C1 segment of cervical spinal cord (tissue), 14 donors: ENCODE measurements at regions not wholly inside any gene's neighbourhood (a gene's known extent, or its start where the extent isn't known, plus 50 kb on each side); places are given as distances from the start of the nearest gene placed in this dataset.
"Not testable (repeated sequence)": the region's sequence is repeated elsewhere in the genome, so short reads cannot be mapped to it uniquely, and the experiment has no call there.

ENCODE experiments used
- DNase-seq, 14 donors: peaks; one replicate each; lab custom pipeline; 2025; lab: John Stamatoyannopoulos, UW

DNA sequence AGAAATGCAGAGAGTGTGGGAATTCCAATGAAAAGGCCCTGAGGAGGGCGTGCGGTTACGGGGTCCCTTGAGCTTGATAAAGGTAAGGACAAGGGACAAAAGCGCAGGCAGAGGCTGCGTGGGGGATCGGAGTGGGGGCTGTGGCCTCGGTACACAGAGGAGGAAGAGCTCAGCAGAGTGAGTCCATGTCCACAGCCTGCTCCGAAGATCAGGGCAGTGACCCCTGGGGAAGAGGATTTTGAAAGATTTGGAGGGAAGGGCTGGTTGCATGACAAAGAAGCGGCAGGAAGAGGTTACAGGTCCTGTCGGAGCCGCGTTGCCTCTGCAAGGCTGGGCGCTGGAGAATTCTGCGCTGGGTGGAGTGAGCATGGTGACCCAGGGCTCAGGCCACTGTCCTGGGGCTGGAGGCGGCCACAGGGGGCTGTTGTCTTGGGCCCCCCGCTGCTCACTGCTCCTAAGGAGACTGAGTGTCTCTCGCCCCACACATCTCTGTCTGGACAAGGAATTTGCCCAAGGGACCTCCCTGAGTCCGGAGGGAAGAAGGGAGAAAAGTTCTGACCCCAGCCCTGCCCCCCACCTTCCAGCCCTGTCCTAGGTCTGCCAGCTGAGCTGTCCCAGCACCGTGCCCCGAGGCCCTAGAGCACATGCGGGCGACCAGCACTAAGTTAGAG is 69.8 kb upstream of the INSIG1 start:
- DNase-seq, result no peak

DNA sequence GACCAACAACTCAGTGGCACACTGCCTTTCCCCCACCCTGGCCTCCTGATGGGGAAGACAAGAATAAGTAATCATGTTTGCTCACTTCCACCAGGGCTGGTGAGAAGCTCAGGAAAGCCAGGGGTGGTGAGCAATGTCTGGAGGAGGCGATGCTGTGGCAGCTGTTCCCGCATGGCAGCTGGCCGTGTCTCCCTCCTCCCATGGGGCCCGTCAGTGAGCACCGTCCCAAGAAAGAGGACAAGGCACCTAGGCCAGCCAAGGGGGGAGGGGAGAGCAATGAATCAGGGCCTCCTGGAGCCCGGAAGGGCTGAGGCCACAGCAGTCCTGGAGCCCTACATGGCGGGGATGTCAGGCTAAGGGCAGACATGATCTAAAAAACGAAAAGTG is 69.2 kb upstream of the INSIG1 start:
- DNase-seq, result no peak

GRCh38 chr7:155228894-155229293 is 68.8 kb upstream of the INSIG1 start:
- DNase-seq, result no peak

- DNase-seq, result no peak
Observed at GRCh38 chr7:155229548-155230168, 68.0 kb upstream of the INSIG1 start.

- peak in 10 of 14 donors; percentile 9 to 81 (median 46) for DNase-seq
Observed at GRCh38 chr7:155230169-155230593, 67.5 kb upstream of the INSIG1 start.

DNA sequence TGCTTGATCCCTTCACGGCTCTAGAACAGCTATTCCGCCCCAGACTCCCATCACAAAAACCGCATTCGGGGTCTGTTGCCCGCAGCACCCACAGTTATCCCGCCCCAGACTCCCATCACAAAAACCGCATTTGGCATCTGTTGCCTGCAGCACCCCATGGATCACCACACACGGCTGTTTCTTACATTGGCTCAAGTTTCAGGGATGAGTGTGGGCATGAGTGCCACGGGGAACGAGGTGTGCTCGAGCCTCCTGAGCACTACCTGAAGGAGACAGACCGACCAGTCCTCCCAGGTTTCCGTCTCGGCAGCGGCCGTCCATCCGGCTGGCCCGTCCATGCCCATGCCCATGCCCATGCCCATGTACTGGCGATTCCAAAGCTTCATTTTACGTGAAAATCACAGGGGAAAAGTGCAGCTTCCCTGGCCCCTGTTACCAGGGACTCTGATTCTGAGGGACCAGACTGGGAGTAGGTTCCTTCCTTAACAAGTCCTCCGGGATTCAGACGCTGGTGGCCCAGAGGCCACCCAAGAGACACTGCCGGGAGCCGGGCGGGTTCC is 66.4 kb upstream of the INSIG1 start:
- no peak for DNase-seq

GRCh38 chr7:155231941-155232340 is 65.7 kb upstream of the INSIG1 start:
- DNase-seq, result no peak

DNA sequence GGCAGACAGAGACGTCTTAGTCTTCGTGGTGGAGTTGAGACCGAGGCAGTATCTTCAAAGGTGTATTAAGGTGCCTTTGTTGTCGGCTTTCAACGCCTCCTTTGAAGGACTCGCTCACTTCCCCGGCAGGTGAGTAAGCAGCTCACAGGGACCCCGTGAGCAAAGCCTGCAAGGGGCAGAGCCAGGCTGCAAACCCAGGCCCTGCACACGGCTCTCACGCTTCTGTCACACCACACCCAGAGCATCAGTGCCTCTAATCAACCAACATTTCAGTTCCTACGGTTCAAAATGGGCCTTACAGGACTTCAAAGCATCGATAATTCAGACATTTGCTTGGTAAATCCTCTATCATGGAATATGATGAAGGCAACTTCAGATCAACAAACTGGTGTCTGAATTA is 64.8 kb upstream of the INSIG1 start:
- no peak for DNase-seq

DNA sequence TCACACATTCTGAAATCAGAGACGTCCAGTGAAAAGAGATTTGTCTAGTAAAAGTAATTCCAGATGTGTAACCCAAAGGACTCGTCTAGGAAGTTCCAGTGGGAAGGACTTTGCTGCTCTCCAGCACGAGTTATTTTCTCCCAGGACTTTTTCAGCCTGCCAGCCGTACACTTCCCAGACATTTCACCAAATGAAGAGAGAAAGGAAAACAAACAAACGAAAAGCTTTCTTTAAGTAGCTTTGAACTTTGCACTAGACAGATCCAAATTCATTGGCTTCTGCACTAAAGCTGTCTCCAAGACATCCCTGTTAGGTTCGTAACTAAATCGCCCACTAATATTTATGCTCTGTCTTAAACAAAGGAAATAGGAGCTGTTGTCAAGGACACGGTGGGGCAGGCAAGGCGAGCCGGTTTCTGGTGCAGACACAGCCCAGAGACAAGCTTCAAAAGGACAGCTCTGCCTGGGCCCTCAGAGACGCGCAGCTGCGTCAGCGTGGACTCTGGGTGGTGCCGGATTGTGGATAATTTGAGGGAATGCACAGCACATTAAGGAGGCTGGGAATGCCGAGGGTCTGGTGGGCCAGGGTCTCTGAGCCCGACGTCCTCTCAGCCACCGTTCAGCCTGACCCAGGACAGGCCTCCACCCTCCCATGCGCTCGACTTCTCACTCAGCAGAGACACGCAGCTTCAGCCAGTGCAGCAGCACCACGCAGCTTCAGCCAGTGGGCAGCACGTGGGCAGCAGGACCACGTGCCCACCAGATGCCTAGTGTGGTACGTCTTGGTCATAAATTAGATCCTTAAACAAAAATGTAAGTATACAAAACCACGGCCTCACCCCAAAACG is 64.1 kb upstream of the INSIG1 start:
- DNase-seq, result no peak

GRCh38 chr7:155234158-155234492 is 63.6 kb upstream of the INSIG1 start:
- peak in 1 of 14 donors; percentile 2 for DNase-seq

- DNase-seq, result no peak
Observed at GRCh38 chr7:155234950-155235789, 62.5 kb upstream of the INSIG1 start.

- no peak for DNase-seq
Observed at GRCh38 chr7:155236386-155236785, 61.3 kb upstream of the INSIG1 start.

GRCh38 chr7:155237297-155237696 is 60.4 kb upstream of the INSIG1 start:
- DNase-seq, result no peak

- no peak for DNase-seq
Observed at GRCh38 chr7:155237730-155238129, 59.9 kb upstream of the INSIG1 start.

GRCh38 chr7:155239431-155240087 is 58.1 kb upstream of the INSIG1 start:
- not testable (repeated sequence) for DNase-seq

DNA sequence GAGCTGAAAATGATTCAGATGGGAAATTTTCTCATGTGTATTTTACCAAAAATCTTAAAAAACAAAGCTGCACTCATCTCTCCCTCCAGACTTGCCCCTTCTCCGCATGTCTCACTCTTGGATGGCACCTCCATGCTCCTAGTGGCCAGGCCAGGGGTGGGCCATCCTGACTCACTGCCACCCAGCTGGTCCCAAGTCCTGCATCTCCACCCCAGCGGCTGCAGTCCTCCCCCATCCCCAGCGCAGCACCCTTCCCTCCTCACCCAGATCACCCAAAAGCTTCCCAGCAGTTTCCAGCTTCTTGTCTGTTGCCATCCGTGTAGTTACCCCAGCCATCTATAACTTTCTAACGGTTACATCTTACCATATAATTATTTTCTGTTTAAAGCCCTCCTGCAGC is 53.0 kb upstream of the INSIG1 start:
- DNase-seq, result no peak

GRCh38 chr7:155247479-155248365 is 50.0 kb upstream of the INSIG1 start:
- no peak for DNase-seq
